ENCODE measurements at regions not wholly inside any gene's neighbourhood (a gene's known extent, or its start where the extent isn't known, plus 50 kb on each side); places are given as distances from the start of the nearest gene placed in this dataset.

- H3K27ac ChIP-seq, result no peak overlapping the region
- TF ChIP-seq, protein P1, sequence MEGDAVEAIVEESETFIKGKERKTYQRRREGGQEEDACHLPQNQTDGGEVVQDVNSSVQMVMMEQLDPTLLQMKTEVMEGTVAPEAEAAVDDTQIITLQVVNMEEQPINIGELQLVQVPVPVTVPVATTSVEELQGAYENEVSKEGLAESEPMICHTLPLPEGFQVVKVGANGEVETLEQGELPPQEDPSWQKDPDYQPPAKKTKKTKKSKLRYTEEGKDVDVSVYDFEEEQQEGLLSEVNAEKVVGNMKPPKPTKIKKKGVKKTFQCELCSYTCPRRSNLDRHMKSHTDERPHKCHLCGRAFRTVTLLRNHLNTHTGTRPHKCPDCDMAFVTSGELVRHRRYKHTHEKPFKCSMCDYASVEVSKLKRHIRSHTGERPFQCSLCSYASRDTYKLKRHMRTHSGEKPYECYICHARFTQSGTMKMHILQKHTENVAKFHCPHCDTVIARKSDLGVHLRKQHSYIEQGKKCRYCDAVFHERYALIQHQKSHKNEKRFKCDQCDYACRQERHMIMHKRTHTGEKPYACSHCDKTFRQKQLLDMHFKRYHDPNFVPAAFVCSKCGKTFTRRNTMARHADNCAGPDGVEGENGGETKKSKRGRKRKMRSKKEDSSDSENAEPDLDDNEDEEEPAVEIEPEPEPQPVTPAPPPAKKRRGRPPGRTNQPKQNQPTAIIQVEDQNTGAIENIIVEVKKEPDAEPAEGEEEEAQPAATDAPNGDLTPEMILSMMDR (IDR thresholded peaks at IDR 0.05 in 8 of 11, conservative IDR thresholded peaks at IDR 0.05 in 3 of 11), result no peak
- no peak for TF ChIP-seq POLR2AphosphoS5 (IDR thresholded peaks at IDR 0.05)
- TF ChIP-seq POLR2A (IDR thresholded peaks at IDR 0.05), result no peak
- intact Hi-C loops (cut with DNase I; ENCODE audit: low total_unique reads), result no loop called here
- no peak for DNase-seq
- no peak overlapping the region for H3K4me3 ChIP-seq
- H3K4me1 ChIP-seq, result no peaks in the 10 kb centered on the region
- peaks cover 0 to 20% (median 0%) of the 10 kb centered on the region in 7 donors for H3K27me3 ChIP-seq (replicated peaks in 1 of 7)
- H3K36me3 ChIP-seq, result no peaks in the 10 kb centered on the region
- WGBS, 5 donors, result 14 to 26% (median 23%) methylated on average over 4 of the region's 4 CpGs
- peaks cover 0 to 4% (median 0%) of the 10 kb centered on the region in 8 donors for H3K9me3 ChIP-seq
These were observed 159.7 kb downstream of the BMP7 start for GRCh38 chr20:57106692-57107091.

DNA sequence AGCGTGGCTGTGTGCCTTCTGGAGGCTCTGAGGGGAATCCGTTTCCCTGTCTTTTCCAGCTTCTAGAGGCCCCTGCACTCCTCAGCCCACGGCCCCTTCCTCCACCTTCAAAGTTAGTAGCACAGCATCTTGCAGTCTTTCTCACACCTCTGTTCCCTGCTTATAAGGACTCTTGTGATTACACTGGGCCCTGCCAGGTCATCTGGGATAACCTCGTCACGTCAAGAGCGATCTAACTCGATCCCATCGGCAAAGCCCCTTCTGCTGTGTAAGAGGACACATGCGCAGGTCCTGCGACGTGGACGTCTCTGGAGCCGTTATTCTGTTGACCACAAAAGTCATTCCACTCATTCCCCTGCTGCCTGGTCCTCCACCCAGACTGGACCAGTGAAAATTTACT, 159.2 kb downstream of the BMP7 start:
- H3K4me3 ChIP-seq, result no peak overlapping the region
- no peak for DNase-seq
- no peaks in the 10 kb centered on the region for H3K4me1 ChIP-seq
- H3K36me3 ChIP-seq, result no peaks in the 10 kb centered on the region
- TF ChIP-seq POLR2A (IDR thresholded peaks at IDR 0.05) (no peak), POLR2AphosphoS5 (IDR thresholded peaks at IDR 0.05) (no peak)
- TF ChIP-seq, protein P1 (IDR thresholded peaks at IDR 0.05 in 8 of 11, conservative IDR thresholded peaks at IDR 0.05 in 3 of 11), result no peak
- peaks cover 0 to 4% (median 0%) of the 10 kb centered on the region in 8 donors for H3K9me3 ChIP-seq
- intact Hi-C loops (cut with DNase I; ENCODE audit: low total_unique reads), result no loop called here
- peaks cover 0 to 20% (median 0%) of the 10 kb centered on the region in 7 donors for H3K27me3 ChIP-seq (replicated peaks in 1 of 7)
- WGBS, 5 donors, result 78 to 82% (median 80%) methylated on average over 13 of the region's 13 CpGs
- H3K27ac ChIP-seq, result no peak overlapping the region

- TF ChIP-seq, protein P1 (IDR thresholded peaks at IDR 0.05 in 8 of 11, conservative IDR thresholded peaks at IDR 0.05 in 3 of 11), result no peak
- TF ChIP-seq POLR2AphosphoS5 (IDR thresholded peaks at IDR 0.05), result no peak
- TF ChIP-seq POLR2A (IDR thresholded peaks at IDR 0.05), result no peak
- no peak for DNase-seq
- intact Hi-C loops (cut with DNase I; ENCODE audit: low total_unique reads), result no loop called here
These were observed 158.2 kb downstream of the BMP7 start for GRCh38 chr20:57108218-57108617.

GRCh38 chr20:57108742-57109570, 157.5 kb downstream of the BMP7 start:
- no peak for TF ChIP-seq POLR2A (IDR thresholded peaks at IDR 0.05)
- peak in 1 of 3 donors; percentile 19 for TF ChIP-seq POLR2AphosphoS5 (IDR thresholded peaks at IDR 0.05)
- intact Hi-C loops (cut with DNase I; ENCODE audit: low total_unique reads), result no loop called here
- Histone ChIP-seq H3K27ac (peak overlapping the region in 1 of 8 donors; percentile 27), H3K4me1 (no peaks in the 10 kb centered on the region), H3K4me3 (no peak overlapping the region), H3K27me3 (replicated peaks in 1 of 7) (peaks cover 0 to 20% (median 0%) of the 10 kb centered on the region in 7 donors), H3K36me3 (no peaks in the 10 kb centered on the region), H3K9me3 (peaks cover 0 to 4% (median 0%) of the 10 kb centered on the region in 8 donors)
- WGBS, 5 donors, result 52 to 57% (median 53%) methylated on average over 15 to 18 of the region's 18 CpGs
- no peak for DNase-seq

More at GRCh38 chr20:57108218-57108617, 158.2 kb downstream of the BMP7 start:
- Histone ChIP-seq H3K27ac (no peak overlapping the region), H3K4me3 (no peak overlapping the region), H3K36me3 (no peaks in the 10 kb centered on the region), H3K27me3 (replicated peaks in 1 of 7) (peaks cover 0 to 20% (median 0%) of the 10 kb centered on the region in 7 donors), H3K4me1 (no peaks in the 10 kb centered on the region), H3K9me3 (peaks cover 0 to 4% (median 0%) of the 10 kb centered on the region in 8 donors)
- 58 to 78% (median 71%) methylated on average over 4 of the region's 4 CpGs for WGBS, 5 donors
